H9 (cell line): ENCODE measurements at regions not wholly inside any gene's neighbourhood (a gene's known extent, or its start where the extent isn't known, plus 50 kb on each side); places are given as distances from the start of the nearest gene placed in this dataset.

Experiments used
- DNase-seq: peaks from one replicate; pipeline ENCODE4 v3.0.0-alpha.2; 2017
- H2AFZ ChIP-seq: one replicate; pipeline ENCODE4 v1.6.1; 2013; ENCODE audit warnings: mild to moderate bottlenecking, low read length, control low read depth, moderate library complexity
- H2AK5ac ChIP-seq: 2 replicates; pipeline ENCODE4 v1.6.1; 2013; ENCODE audit warnings: low read length, control low read depth, mixed read lengths; ENCODE audit not compliant: insufficient read length
- H2BK120ac ChIP-seq: one replicate; pipeline ENCODE4 v1.6.1; 2013; ENCODE audit warnings: low read depth, mild to moderate bottlenecking, low read length, control low read depth, inconsistent platforms; ENCODE audit not compliant: poor library complexity, severe bottlenecking
- H2BK12ac ChIP-seq: 2 replicates; pipeline ENCODE4 v1.6.1; 2013; ENCODE audit warnings: low read length, control low read depth, mixed read lengths, low read depth; ENCODE audit not compliant: insufficient read length
- H2BK15ac ChIP-seq: 2 replicates; pipeline ENCODE4 v1.6.1; 2013; ENCODE audit warnings: low read depth, low read length, control low read depth
- H2BK20ac ChIP-seq: one replicate; pipeline ENCODE4 v1.6.1; 2013; ENCODE audit warnings: low read depth, mild to moderate bottlenecking, low read length, control low read depth, inconsistent platforms; ENCODE audit not compliant: poor library complexity, severe bottlenecking
- H2BK5ac ChIP-seq: 2 replicates; pipeline ENCODE4 v1.6.1; 2013; ENCODE audit warnings: low read length, control low read depth, mixed read lengths; ENCODE audit not compliant: insufficient read length
- H3K14ac ChIP-seq: 2 replicates; pipeline ENCODE4 v1.6.1; 2013; ENCODE audit warnings: low read length, control low read depth; ENCODE audit not compliant: insufficient read depth
- H3K18ac ChIP-seq: 2 replicates; pipeline ENCODE4 v1.6.1; 2013; ENCODE audit warnings: low read depth, mild to moderate bottlenecking, mixed read lengths, low read length, control low read depth; ENCODE audit not compliant: insufficient read length
- H3K23ac ChIP-seq: 2 replicates; pipeline ENCODE4 v1.6.1; 2013; ENCODE audit warnings: low read length, control low read depth, mixed read lengths, low read depth; ENCODE audit not compliant: insufficient read length
- H3K23me2 ChIP-seq: 2 replicates; pipeline ENCODE4 v1.6.1; 2013; ENCODE audit warnings: low read depth, mild to moderate bottlenecking, mixed read lengths, low read length, control low read depth; ENCODE audit not compliant: insufficient read length, poor library complexity, severe bottlenecking
- H3K27ac ChIP-seq: 2 replicates; pipeline ENCODE4 v1.5.1; 2013; ENCODE audit warnings: low read length, control low read depth, mixed read lengths, low read depth; ENCODE audit not compliant: insufficient read length
- H3K27me3 ChIP-seq: 2 replicates; pipeline ENCODE4 v1.6.1; 2013; ENCODE audit warnings: low read length, control low read depth, inconsistent platforms; ENCODE audit not compliant: insufficient read depth
- H3K4ac ChIP-seq: 2 replicates; pipeline ENCODE4 v1.6.1; 2013; ENCODE audit warnings: low read depth, mild to moderate bottlenecking, control low read depth, inconsistent platforms, low read length, moderate library complexity
- H3K4me1 ChIP-seq: 2 replicates; pipeline ENCODE4 v1.6.1; 2013; ENCODE audit warnings: low read length, control low read depth, inconsistent platforms; ENCODE audit not compliant: insufficient read depth
- H3K4me2 ChIP-seq: 2 replicates; pipeline ENCODE4 v1.6.1; 2013; ENCODE audit warnings: low read length, control low read depth, mixed read lengths; ENCODE audit not compliant: insufficient read length, insufficient read depth
- H3K56ac ChIP-seq: 2 replicates; pipeline ENCODE4 v1.6.1; 2013; ENCODE audit warnings: low read depth, mild to moderate bottlenecking, mixed read lengths, low read length, control low read depth; ENCODE audit not compliant: insufficient read length
- H3K79me1 ChIP-seq: 2 replicates; pipeline ENCODE4 v1.6.1; 2013; ENCODE audit warnings: low read depth, mild to moderate bottlenecking, moderate library complexity, low read length, control low read depth, inconsistent platforms; ENCODE audit not compliant: insufficient read depth, poor library complexity, severe bottlenecking
- H3K79me2 ChIP-seq: 2 replicates; pipeline ENCODE4 v1.6.1; 2013; ENCODE audit warnings: low read length, control low read depth, inconsistent platforms; ENCODE audit not compliant: insufficient read depth
- H3K9ac ChIP-seq: 2 replicates; pipeline ENCODE4 v1.6.1; 2013; ENCODE audit warnings: low read length, control low read depth, mixed read lengths; ENCODE audit not compliant: insufficient read length; ENCODE audit errors: extremely low read depth
- H3K9me3 ChIP-seq: one replicate; pipeline ENCODE4 v1.6.1; 2013; ENCODE audit warnings: low read depth, low read length, inconsistent platforms; ENCODE audit not compliant: control insufficient read depth
- H3T11ph ChIP-seq: one replicate; pipeline ENCODE4 v1.6.1; 2013; ENCODE audit warnings: mild to moderate bottlenecking, low read length, control low read depth, inconsistent platforms
- H4K20me1 ChIP-seq: one replicate; pipeline ENCODE4 v1.6.1; 2013; ENCODE audit not compliant: control insufficient read depth, insufficient read length, insufficient read depth
- H4K5ac ChIP-seq: 2 replicates; pipeline ENCODE4 v1.6.1; 2013; ENCODE audit warnings: low read depth, mild to moderate bottlenecking, mixed read lengths, low read length, control low read depth; ENCODE audit not compliant: insufficient read length
- H4K8ac ChIP-seq: replicated peaks from 2 replicates; pipeline ENCODE4 v1.6.1; 2013; ENCODE audit warnings: low read length, control low read depth, mixed read lengths, low read depth; ENCODE audit not compliant: insufficient read length
- H4K91ac ChIP-seq: 2 replicates; pipeline ENCODE4 v1.6.1; 2013; ENCODE audit warnings: low read depth, mild to moderate bottlenecking, moderate library complexity, mixed read lengths, low read length, control low read depth; ENCODE audit not compliant: insufficient read length
- H3K27ac Mint-ChIP-seq, 3 experiments: 2 replicates in 2 of 3; 3 replicates in 1 of 3; pipeline ENCODE4 v1.8.0; 2020 to 2021; ENCODE audit warnings: mixed read lengths in 3 of 3, mild to moderate bottlenecking in 1 of 3, moderate library complexity in 1 of 3
- H3K27me3 Mint-ChIP-seq: 2 replicates; pipeline ENCODE4 v1.8.0; 2021; ENCODE audit warnings: low read depth, mild to moderate bottlenecking, moderate library complexity, mixed read lengths
- H3K36me3 Mint-ChIP-seq, 3 experiments: 2 replicates in 2 of 3; 3 replicates in 1 of 3; pipeline ENCODE4 v1.8.0; 2020 to 2021; ENCODE audit warnings: low read depth in 3 of 3, mixed read lengths in 3 of 3; ENCODE audit not compliant: insufficient read depth in 1 of 3
- H3K4me1 Mint-ChIP-seq, 2 experiments: 2 replicates each; pipeline ENCODE4 v1.8.0; 2020; ENCODE audit warnings: mixed read lengths in 2 of 2
- H3K4me3 Mint-ChIP-seq, 2 experiments: 2 replicates in 1 of 2; 3 replicates in 1 of 2; pipeline ENCODE4 v1.8.0; 2020 to 2021; ENCODE audit warnings: mild to moderate bottlenecking in 2 of 2, mixed read lengths in 2 of 2, moderate library complexity in 1 of 2
- H3K9me3 Mint-ChIP-seq, 2 experiments: 2 replicates in 1 of 2; 3 replicates in 1 of 2; pipeline ENCODE4 v1.8.0; 2020; ENCODE audit warnings: mild to moderate bottlenecking in 2 of 2, mixed read lengths in 2 of 2, moderate library complexity in 1 of 2
- WGBS: extraction: QIAGEN DNeasy Blood & Tissue Kit; methylation state at CpG from one replicate; pipeline ENCODE4 v1.1.7; 2013; ENCODE audit warnings: missing lambda C conversion rate, low lambda C conversion rate, mixed read lengths; ENCODE audit not compliant: insufficient read length; ENCODE audit errors: extremely low coverage; 5-methylcytosine and 5-hydroxymethylcytosine counted together
- TF ChIP-seq, protein P1 (sequence below): fragments of 200-600 bp; sonication (generic); conservative IDR thresholded peaks from 3 replicates; pipeline ENCODE4 v1.8.0; 2021; ENCODE audit warnings: antibody characterized with exemption, mild to moderate bottlenecking

DNA sequence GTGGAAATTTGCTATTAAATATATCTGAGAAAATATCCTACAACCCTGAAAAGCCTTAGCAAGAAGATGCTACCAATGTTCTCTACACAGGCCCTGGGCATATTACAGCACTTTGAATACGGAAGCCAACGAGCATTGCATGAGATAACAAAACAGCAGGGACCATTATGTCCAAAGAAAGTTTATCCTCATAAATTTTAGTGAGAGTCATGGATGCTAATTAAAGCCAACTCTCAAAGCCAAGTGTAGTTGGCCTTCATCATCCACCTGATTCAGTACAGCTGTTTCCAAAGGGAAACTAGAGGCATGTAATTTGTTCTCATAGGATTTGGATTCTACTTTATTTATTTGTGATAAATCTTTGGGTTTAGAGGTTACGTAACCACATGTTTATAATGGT, 564.8 kb downstream of the RFPL4B start:
- H2BK5ac ChIP-seq, result no peak overlapping the region
- Mint-ChIP-seq H3K36me3 (no peaks in the 10 kb centered on the region; a peak in 1 of 7 replicates), H3K9me3 (peaks cover 0 to 4% of the 10 kb centered on the region in 2 experiments; a peak in 2 of 5 replicates), H3K4me3 (no peak overlapping the region), H3K27me3 (no peaks in the 10 kb centered on the region), H3K4me1 (peaks cover 19 to 20% of the 10 kb centered on the region in 2 experiments), H3K27ac (peak overlapping the region in 2 of 3 experiments; percentile 44 to 72; a peak in 2 of 7 replicates)
- no peak overlapping the region for H3K4ac ChIP-seq
- H4K5ac ChIP-seq, result no peak overlapping the region
- no peaks in the 10 kb centered on the region for H4K20me1 ChIP-seq
- no peak overlapping the region for H2AFZ ChIP-seq
- H3T11ph ChIP-seq, result no peak overlapping the region
- no peak overlapping the region for H2BK120ac ChIP-seq
- no peaks in the 10 kb centered on the region for H3K79me1 ChIP-seq
- no peak overlapping the region for H3K56ac ChIP-seq
- TF ChIP-seq, protein P1, sequence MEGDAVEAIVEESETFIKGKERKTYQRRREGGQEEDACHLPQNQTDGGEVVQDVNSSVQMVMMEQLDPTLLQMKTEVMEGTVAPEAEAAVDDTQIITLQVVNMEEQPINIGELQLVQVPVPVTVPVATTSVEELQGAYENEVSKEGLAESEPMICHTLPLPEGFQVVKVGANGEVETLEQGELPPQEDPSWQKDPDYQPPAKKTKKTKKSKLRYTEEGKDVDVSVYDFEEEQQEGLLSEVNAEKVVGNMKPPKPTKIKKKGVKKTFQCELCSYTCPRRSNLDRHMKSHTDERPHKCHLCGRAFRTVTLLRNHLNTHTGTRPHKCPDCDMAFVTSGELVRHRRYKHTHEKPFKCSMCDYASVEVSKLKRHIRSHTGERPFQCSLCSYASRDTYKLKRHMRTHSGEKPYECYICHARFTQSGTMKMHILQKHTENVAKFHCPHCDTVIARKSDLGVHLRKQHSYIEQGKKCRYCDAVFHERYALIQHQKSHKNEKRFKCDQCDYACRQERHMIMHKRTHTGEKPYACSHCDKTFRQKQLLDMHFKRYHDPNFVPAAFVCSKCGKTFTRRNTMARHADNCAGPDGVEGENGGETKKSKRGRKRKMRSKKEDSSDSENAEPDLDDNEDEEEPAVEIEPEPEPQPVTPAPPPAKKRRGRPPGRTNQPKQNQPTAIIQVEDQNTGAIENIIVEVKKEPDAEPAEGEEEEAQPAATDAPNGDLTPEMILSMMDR, result no peak
- H2BK15ac ChIP-seq, result no peak overlapping the region
- no peak overlapping the region for H2AK5ac ChIP-seq
- H4K91ac ChIP-seq, result no peak overlapping the region
- H3K4me2 ChIP-seq, result no peak overlapping the region
- no peaks in the 10 kb centered on the region for H3K79me2 ChIP-seq
- no peaks in the 10 kb centered on the region for H3K9me3 ChIP-seq
- H3K4me1 ChIP-seq, result no peaks in the 10 kb centered on the region; the same call in 1 of the 2 replicates
- no peak overlapping the region for H3K14ac ChIP-seq
- H3K27ac ChIP-seq, result no peak overlapping the region
- H2BK20ac ChIP-seq, result no peak overlapping the region
- no peak overlapping the region for H2BK12ac ChIP-seq
- no CpG with 5 or more reads among the region's 3 CpGs for WGBS
- DNase-seq, result no peak
- H3K27me3 ChIP-seq, result no peaks in the 10 kb centered on the region
- H3K23ac ChIP-seq, result no peak overlapping the region
- no peak overlapping the region for H3K18ac ChIP-seq
- no peak overlapping the region for H3K9ac ChIP-seq
- no peaks in the 10 kb centered on the region for H3K23me2 ChIP-seq
- H4K8ac ChIP-seq, result no peak overlapping the region
